ENCODE measurements at regions not wholly inside any gene's neighbourhood (a gene's known extent, or its start where the extent isn't known, plus 50 kb on each side); places are given as distances from the start of the nearest gene placed in this dataset.
"Not testable (repeated sequence)": the region's sequence is repeated elsewhere in the genome, so short reads cannot be mapped to it uniquely, and the experiment has no call there.

DNA sequence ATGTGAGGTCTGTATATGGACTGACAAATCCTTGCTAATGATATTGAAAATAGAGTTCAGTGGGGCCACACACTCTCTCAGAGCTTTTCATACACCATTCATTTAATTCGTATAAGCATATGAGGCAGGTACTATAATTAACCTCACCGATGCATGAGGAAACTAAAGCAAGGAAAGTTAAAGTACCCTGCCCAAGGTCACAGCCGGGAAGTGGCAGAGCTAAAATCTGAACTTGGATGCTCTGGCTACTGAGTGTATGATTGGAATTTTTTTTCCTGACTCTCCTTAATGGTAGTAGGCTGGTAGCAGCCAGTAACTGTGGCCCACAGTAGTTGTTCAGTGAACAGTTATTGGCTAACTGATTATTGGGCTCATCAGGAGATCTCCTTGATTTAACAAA is 135.3 kb downstream of the NUDT12 start:
- DNase-seq (ENCODE audit: low spot score), result no peak

GRCh38 chr5:103425686-103426454 is 136.7 kb downstream of the NUDT12 start:
- DNase-seq (ENCODE audit: low spot score), result no peak

GRCh38 chr5:103424453-103425205 is 138.0 kb downstream of the NUDT12 start:
- DNase-seq (ENCODE audit: low spot score), result no peak

DNA sequence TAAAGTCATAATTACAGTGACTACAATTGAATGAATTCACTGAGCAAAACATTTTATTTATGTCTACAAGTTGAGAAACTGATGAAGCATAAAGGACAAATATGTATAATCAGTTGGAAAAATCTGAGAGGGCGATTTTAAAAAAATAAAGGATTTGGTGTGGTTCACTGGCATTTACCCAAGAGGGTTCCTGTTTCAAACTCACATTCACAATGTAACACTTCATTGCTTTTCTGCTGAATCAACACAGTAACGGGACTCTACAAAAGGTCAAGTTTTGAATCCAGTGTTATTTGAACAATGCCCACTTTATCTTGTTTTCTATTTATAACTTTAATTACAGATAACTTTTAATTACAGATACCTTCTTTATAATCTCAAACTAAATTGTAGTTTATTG is 138.6 kb downstream of the NUDT12 start:
- DNase-seq (ENCODE audit: low spot score), result no peak

DNA sequence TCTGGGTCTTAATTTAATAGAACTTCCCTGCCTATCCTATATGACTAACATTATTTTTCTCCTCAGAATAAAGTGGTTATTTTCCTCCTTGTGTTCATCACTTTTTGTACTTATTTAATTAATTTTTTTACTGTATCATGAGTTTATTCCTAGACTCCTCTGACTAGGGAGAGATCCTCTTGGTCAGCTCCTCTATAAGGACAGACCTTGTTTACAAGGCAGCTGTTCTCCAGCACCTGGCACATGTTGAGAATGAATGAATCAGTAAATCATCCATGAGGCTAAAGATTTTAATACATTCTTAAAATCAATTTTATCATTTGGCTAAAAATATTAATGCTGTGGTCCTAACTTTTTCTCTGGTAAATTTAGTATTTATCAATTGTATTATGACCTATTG is 139.8 kb downstream of the NUDT12 start:
- DNase-seq (ENCODE audit: low spot score), result no peak

GRCh38 chr5:103414604-103415003 is 148.0 kb downstream of the NUDT12 start:
- no peak for DNase-seq (ENCODE audit: low spot score)

DNA sequence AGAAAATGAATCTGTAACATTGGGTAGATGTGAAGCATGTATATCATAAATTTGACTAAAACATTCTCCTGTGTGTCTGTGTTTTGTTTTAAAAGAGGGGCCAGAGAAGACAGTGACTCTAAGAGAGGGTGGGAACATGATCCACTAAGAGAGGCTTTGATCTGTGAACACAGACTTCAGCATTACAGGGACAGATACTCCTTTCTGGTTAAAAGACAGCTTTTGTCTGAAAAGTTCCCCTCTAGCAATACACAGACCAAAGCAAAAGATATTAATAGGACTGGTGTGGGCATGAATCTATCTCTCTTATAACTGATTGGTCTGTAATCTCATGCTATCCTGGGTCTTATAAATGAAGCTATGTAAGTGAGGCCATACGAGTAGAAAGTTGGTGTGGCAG is 150.9 kb downstream of the NUDT12 start:
- no peak for DNase-seq (ENCODE audit: low spot score)

DNA sequence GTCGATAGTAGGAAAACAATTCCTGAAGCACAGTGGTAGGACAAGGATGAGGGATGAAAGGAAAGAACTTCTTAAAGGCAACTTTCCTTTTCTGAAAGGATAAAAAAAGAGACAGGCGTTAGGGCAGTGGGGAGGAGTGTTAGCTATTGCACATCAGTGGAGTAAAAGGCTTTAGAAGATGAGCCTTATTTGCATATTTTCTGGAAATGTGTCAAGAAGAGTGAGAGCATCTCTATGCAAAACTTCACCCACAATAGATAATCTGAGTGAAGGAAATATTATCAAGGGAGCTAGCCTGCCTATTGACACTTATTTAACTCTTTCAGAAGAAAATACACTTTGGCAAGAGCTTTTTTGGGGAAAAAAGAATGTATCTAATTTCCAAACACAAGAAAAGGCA is 151.6 kb downstream of the MACIR start:
- no peak for DNase-seq (ENCODE audit: low spot score)

- no peak for DNase-seq (ENCODE audit: low spot score)
Observed at GRCh38 chr5:103409013-103409670, 150.6 kb downstream of the MACIR start.

DNA sequence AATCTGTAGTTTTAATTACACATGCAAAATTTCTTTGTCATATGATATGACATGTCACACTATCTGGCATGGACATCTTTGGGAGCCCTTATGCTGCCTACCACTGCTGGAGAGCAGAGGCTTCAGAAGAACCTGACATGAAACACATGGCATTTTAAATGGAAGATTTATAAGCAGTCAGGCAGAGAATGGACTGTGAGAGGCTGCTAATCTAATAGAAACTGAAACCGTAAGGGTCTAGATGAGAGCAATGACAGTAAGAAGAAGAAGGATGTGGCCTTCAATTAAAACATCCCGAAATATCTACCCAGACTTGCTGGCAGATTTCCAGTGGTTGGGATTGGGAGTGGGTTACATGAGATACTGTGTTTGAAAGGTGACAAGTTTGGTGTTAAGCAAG is 149.8 kb downstream of the MACIR start:
- no peak for DNase-seq (ENCODE audit: low spot score)

GRCh38 chr5:103407402-103407801 is 148.8 kb downstream of the MACIR start:
- no peak for DNase-seq (ENCODE audit: low spot score)

DNA sequence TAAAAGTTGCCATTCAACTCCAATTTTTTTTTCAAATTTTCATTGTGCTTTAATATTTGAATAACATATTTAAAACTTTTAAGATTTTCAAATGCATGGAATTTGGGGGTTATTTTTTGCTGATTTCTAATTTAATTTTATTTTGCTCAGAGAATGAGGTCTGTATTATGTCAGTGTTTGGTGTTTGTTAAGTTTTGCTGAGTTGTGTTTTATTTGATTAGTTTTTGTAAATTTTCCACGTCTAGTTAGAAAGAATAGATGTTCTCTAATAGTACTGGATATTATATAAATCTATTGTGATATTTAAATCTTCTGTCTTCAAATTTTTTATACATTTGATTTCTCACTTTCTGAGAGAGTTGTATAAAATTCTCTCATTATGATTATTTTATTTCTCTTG is 145.9 kb downstream of the MACIR start:
- no peak for DNase-seq (ENCODE audit: low spot score)

GRCh38 chr5:103402851-103403250 is 144.3 kb downstream of the MACIR start:
- DNase-seq (ENCODE audit: low spot score), result no peak

GRCh38 chr5:103397739-103398581 is 139.4 kb downstream of the MACIR start:
- DNase-seq (ENCODE audit: low spot score), result no peak

GRCh38 chr5:103394676-103395075 is 136.1 kb downstream of the MACIR start:
- no peak for DNase-seq (ENCODE audit: low spot score)

DNA sequence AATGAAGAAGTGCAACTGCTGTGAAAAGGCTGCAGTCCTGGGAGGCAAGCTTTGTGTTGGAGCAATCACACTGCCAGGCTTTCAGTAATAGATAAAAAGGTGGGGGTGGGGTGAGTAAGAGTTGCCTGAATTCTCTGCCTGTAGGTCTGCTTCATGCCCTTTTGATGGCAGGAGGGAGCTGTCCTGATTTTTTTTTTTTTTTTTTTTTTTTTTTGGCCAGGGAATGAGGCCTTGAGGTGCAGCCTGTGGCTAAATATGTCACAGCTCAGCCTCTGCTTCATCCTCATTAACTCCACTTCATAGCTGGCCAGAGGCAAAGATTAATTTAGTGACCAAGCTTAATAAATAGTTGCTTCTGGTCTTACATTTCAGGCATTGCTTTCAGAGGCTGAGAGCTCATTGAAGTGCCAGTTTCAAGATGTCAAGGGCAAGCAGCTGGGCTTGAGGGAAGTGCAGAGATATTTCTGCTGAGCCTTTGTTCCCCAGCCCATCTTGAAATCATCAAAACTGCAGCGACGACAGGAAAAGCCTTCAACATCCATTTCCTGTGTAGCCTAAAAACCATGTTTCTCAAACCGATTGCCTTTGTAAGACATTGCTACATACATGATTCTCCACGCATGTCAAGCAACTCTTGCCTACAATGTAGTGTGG is 134.7 kb downstream of the MACIR start:
- no peak for DNase-seq (ENCODE audit: low spot score)

DNA sequence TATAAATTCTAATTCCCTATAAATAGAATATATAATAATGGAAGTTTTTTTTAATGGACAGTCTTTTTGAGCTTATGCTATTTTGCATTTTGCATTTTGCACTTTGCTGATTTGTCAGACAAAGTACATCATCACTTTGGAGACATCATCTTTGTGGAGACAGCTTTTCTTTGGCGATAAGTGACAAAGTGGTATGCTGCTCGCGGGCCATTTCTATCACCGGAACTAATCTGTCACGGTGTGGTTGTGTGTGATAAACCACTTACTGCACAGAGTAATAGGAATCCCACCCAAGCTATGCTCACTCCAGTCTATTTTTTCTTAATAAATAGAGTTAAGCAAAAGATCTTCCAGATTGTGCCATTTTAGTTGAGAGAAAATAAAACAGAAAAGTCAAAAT is 133.1 kb downstream of the MACIR start:
- DNase-seq (ENCODE audit: low spot score), result no peak

DNA sequence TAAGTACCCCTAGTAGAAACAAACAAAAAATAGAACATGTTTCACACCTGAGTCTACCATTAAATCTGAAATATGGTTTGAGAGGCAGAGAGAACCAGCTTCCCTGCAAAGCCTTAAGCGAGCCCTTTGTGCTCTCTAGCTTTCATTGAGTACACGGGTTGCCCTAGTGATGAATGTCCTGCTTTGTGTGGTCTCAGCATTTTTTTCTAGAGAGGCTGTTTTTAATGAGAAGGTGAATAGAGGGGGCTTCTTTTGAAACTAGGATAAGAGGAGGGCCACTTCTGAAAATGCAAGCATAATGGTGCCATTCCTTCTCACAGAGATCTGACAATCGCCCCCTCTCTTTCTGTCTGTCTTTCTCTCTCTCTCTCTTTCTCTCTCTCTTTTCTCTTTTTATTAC is 131.3 kb downstream of the MACIR start:
- DNase-seq (ENCODE audit: low spot score), result peak; percentile 40

DNA sequence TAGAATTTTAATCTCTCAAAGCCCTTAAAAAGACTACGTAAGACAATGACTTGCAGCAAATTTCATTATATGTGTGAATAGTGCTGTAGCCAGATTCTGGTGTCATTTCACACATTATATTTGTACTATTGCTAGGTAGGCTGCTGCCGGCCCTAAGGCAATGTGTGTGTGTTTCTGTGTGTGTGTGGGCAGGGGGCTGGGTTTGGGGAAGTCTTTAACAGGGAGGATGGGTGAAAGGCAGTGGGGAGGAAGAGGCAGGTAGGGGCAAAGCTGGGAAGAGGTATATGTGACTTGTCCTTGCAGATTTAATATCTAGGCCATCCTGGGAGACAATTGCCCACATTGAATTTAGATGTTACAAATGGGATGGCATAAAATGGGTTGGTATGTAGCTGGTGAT is 130.8 kb downstream of the MACIR start:
- DNase-seq (ENCODE audit: low spot score), result no peak

GRCh38 chr5:103385722-103386121 is 127.2 kb downstream of the MACIR start:
- no peak for DNase-seq (ENCODE audit: low spot score)

DNA sequence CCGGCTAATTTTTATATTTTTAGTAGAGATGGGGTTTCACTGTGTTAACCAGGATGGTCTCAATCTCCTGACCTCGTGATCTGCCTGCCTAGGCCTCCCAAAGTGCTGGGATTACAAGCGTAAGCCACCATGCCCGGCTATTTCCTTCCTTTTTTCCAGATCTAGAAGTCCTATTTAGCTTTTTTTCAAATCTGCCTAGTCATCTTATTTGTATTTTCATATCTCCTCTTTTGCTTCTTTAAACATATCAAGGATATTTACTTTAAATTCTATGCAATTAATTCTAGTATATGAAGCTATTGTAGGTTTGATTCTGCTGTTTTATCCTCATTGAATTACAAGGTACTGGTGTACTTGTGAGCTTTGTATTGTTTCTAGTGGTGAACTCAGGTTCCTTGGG is 119.1 kb downstream of the MACIR start:
- not testable (repeated sequence) for DNase-seq (ENCODE audit: low spot score)

Data from globus pallidus (tissue), 1 donor.